Stimulated activated CD4-positive, alpha-beta T cell treated with anti-CD3 and anti-CD28 coated beads, Interleukin-4, amount 100 ng/mL, for 1 hour (primary cell): ENCODE measurements at regions not wholly inside any gene's neighbourhood (a gene's known extent, or its start where the extent isn't known, plus 50 kb on each side); places are given as distances from the start of the nearest gene placed in this dataset.

Experiments
- DNase-seq: peaks from one replicate; pipeline ENCODE4 v3.0.0-alpha.2; 2020

GRCh38 chr22:19663821-19664355 is 50.4 kb upstream of the SEPTIN5 start:
- no peak for DNase-seq

DNA sequence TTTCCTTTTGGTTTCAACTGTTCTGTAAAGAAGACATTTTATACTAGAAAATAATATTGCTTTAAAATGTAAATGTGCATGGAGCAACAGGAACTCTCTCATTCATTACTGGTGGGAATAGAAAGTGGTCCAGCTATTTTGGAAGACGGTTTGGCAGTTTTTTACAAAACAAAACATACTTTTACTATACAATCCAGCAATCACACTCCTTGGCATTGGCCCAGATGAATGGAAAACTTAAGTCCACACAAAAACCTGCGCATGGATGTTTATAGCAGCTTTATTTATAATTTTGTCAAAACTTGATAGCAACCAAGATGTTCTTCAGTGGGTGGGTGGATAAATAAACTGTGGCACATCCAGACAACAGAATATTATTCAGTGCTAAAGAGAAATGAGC is 49.9 kb upstream of the SEPTIN5 start:
- DNase-seq, result no peak
